ENCODE measurements at regions not wholly inside any gene's neighbourhood (a gene's known extent, or its start where the extent isn't known, plus 50 kb on each side); places are given as distances from the start of the nearest gene placed in this dataset.

GRCh38 chr3:139762302-139762701, 84.5 kb upstream of the NMNAT3 start:
- H3K4me3 ChIP-seq (replicated peaks in 1 of 2; ENCODE audit: low read depth in 1 of 2, low read length in 2 of 2): no peak overlapping the region
- no peaks in the 10 kb centered on the region for H3K9me2 ChIP-seq (ENCODE audit: insufficient read depth)
- intact Hi-C loops (cut with micrococcal nuclease): no loop called here
- no peak for TF ChIP-seq CEBPB (IDR thresholded peaks at IDR 0.05; ENCODE audit: low read depth)
- TF ChIP-seq SRF (IDR thresholded peaks at IDR 0.05; ENCODE audit: low read depth): no peak
- no peak for TF ChIP-seq RAD21 (IDR thresholded peaks at IDR 0.05; ENCODE audit: low read depth)
- TF ChIP-seq EZH2 (IDR thresholded peaks at IDR 0.05): no peak
- TF ChIP-seq CBX3 (IDR thresholded peaks at IDR 0.05; ENCODE audit: low read depth): no peak
- TF ChIP-seq SP1 (IDR thresholded peaks at IDR 0.05; ENCODE audit: low read depth): no peak
- TF ChIP-seq, protein P1, sequence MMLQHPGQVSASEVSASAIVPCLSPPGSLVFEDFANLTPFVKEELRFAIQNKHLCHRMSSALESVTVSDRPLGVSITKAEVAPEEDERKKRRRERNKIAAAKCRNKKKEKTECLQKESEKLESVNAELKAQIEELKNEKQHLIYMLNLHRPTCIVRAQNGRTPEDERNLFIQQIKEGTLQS (IDR thresholded peaks at IDR 0.05): no peak
- no peak for TF ChIP-seq EZH2phosphoT487 (IDR thresholded peaks at IDR 0.05; ENCODE audit: borderline replicate concordance)
- H3K4me2 ChIP-seq (ENCODE audit: low read length): no peak overlapping the region
- DNase-seq (ENCODE audit: low read depth, low spot score) (no peak), ATAC-seq (no peak)
- H3K4me1 ChIP-seq (ENCODE audit: control insufficient read depth in 1 of 2, insufficient read depth in 2 of 2, low read length in 2 of 2): no peaks in the 10 kb centered on the region
- CTCF ChIA-PET: no interaction called here
- H4K20me1 ChIP-seq (ENCODE audit: insufficient read depth): no peaks in the 10 kb centered on the region
- H3K27ac ChIP-seq (ENCODE audit: low read depth, low read length): no peak overlapping the region
- no peaks in the 10 kb centered on the region for H3K9me3 ChIP-seq (ENCODE audit: control insufficient read depth in 1 of 2, insufficient read depth in 1 of 2, low read depth in 1 of 2, low read length in 2 of 2)
- POLR2A ChIA-PET: no interaction called here
- no peaks in the 10 kb centered on the region for H3K79me2 ChIP-seq (ENCODE audit: insufficient read depth, low read length)
- no peak overlapping the region for H3K9ac ChIP-seq (ENCODE audit: low read length)
- H3K36me3 ChIP-seq (ENCODE audit: control insufficient read depth in 1 of 2, insufficient read depth in 2 of 2, low read length in 2 of 2): no peaks in the 10 kb centered on the region
- RAD21 ChIA-PET (ENCODE audit: low non-redundant PET in 1 of 2, low total read pairs in 2 of 2, uncharacterized antibody in 2 of 2, unreplicated experiment in 2 of 2): no interaction called here
- H2AFZ ChIP-seq (ENCODE audit: low read depth, low read length, poor library complexity, severe bottlenecking): no peak overlapping the region
- H3K27me3 ChIP-seq (ENCODE audit: insufficient read depth, low read length): no peaks in the 10 kb centered on the region
- no TSS peak for BruUV-seq (replicated peaks)

DNA sequence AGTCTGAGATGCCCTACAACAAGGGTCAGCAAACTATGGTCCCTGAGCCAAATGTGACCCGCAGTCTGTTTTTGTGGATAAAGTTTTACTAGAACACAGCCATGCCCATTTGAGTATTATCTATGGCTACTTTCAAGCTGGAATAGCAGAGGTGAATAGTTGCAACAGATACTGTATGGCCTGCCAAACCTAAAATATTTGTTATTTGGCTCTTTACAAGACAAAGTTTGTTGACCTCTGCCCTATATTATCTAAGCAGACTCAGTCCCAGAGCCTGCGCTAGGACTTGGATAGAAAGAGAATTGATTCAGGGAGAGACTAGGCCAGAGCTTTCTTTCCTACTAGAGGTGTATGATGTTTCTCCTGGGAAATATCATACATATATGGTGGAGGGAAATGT, 81.7 kb upstream of the NMNAT3 start:
- Histone ChIP-seq H3K9me2 (ENCODE audit: insufficient read depth) (no peaks in the 10 kb centered on the region), H3K27ac (ENCODE audit: low read depth, low read length) (no peak overlapping the region), H4K20me1 (ENCODE audit: insufficient read depth) (no peaks in the 10 kb centered on the region), H3K79me2 (ENCODE audit: insufficient read depth, low read length) (no peaks in the 10 kb centered on the region), H3K9me3 (ENCODE audit: control insufficient read depth in 1 of 2, insufficient read depth in 1 of 2, low read depth in 1 of 2, low read length in 2 of 2) (no peaks in the 10 kb centered on the region), H3K36me3 (ENCODE audit: control insufficient read depth in 1 of 2, insufficient read depth in 2 of 2, low read length in 2 of 2) (no peaks in the 10 kb centered on the region), H2AFZ (ENCODE audit: low read depth, low read length, poor library complexity, severe bottlenecking) (no peak overlapping the region), H3K4me1 (ENCODE audit: control insufficient read depth in 1 of 2, insufficient read depth in 2 of 2, low read length in 2 of 2) (no peaks in the 10 kb centered on the region), H3K4me2 (ENCODE audit: low read length) (no peak overlapping the region), H3K4me3 (replicated peaks in 1 of 2; ENCODE audit: low read depth in 1 of 2, low read length in 2 of 2) (no peak overlapping the region), H3K9ac (ENCODE audit: low read length) (no peak overlapping the region), H3K27me3 (ENCODE audit: insufficient read depth, low read length) (no peaks in the 10 kb centered on the region)
- POLR2A ChIA-PET: no interaction called here
- DNase-seq (ENCODE audit: low read depth, low spot score): no peak
- ATAC-seq: no peak
- TF ChIP-seq ZFX (IDR thresholded peaks at IDR 0.05) (no peak), ZBTB33 (IDR thresholded peaks at IDR 0.05; ENCODE audit: extremely low read depth, insufficient replicate concordance, low read length) (no peak), CEBPB (IDR thresholded peaks at IDR 0.05; ENCODE audit: low read depth) (no peak), SP1 (IDR thresholded peaks at IDR 0.05; ENCODE audit: low read depth) (no peak), SIN3A (IDR thresholded peaks at IDR 0.05; ENCODE audit: low read depth) (no peak), TCF7L2 (IDR thresholded peaks at IDR 0.05; ENCODE audit: borderline replicate concordance, extremely low read depth, insufficient read depth, insufficient read length) (no peak), YY1 (IDR thresholded peaks at IDR 0.05; ENCODE audit: extremely low read depth, insufficient replicate concordance, low read depth, low read length) (no peak), CTCF (IDR thresholded peaks at IDR 0.05 in 2 of 3, conservative IDR thresholded peaks at IDR 0.05 in 1 of 3; ENCODE audit: borderline replicate concordance in 1 of 3, insufficient read depth in 1 of 3, low read depth in 2 of 3, low read length in 2 of 3) (no peak), SRF (IDR thresholded peaks at IDR 0.05; ENCODE audit: low read depth) (no peak), JUND (IDR thresholded peaks at IDR 0.05) (no peak), ZNF274 (IDR thresholded peaks at IDR 0.05; ENCODE audit: low read depth, low read length) (no peak), EZH2phosphoT487 (IDR thresholded peaks at IDR 0.05; ENCODE audit: borderline replicate concordance) (no peak)
- intact Hi-C loops (cut with micrococcal nuclease): no loop called here
- RAD21 ChIA-PET (ENCODE audit: low non-redundant PET in 1 of 2, low total read pairs in 2 of 2, uncharacterized antibody in 2 of 2, unreplicated experiment in 2 of 2): no interaction called here
- CTCF ChIA-PET: no interaction called here
- BruUV-seq (replicated peaks): no TSS peak

All from HCT116 (cell line).